ENCODE measurements at regions not wholly inside any gene's neighbourhood (a gene's known extent, or its start where the extent isn't known, plus 50 kb on each side); places are given as distances from the start of the nearest gene placed in this dataset.
A peak's percentile ranks its signal among the peaks of the same experiment; 100 is the strongest.

- no peak for DNase-seq
Observed at GRCh38 chr13:22198001-22198400, 527.1 kb downstream of the FGF9 start.

GRCh38 chr13:22198641-22199217, 527.9 kb downstream of the FGF9 start:
- DNase-seq, result no peak

- DNase-seq, result no peak
Observed at GRCh38 chr13:22200440-22200839, 529.6 kb downstream of the FGF9 start.

- no peak for DNase-seq
Observed at GRCh38 chr13:22201375-22201925, 530.6 kb downstream of the FGF9 start.

- no peak for DNase-seq
Observed at GRCh38 chr13:22210134-22210930, 539.5 kb downstream of the FGF9 start.

GRCh38 chr13:22211876-22212275, 541.0 kb downstream of the FGF9 start:
- DNase-seq, result no peak

- no peak for DNase-seq
Observed at GRCh38 chr13:22212576-22212975, 541.7 kb downstream of the FGF9 start.

GRCh38 chr13:22214184-22214583, 543.3 kb downstream of the FGF9 start:
- peak in 2 of 6 experiments; percentile 25 to 34 for DNase-seq

GRCh38 chr13:22218797-22219196, 547.9 kb downstream of the FGF9 start:
- DNase-seq, result no peak

- no peak for DNase-seq
Observed at GRCh38 chr13:22219709-22220108, 548.8 kb downstream of the FGF9 start.

GRCh38 chr13:22220151-22221135, 549.6 kb downstream of the FGF9 start:
- no peak for DNase-seq

- DNase-seq, result no peak
Observed at GRCh38 chr13:22223411-22223810, 552.5 kb downstream of the FGF9 start.

GRCh38 chr13:22226086-22226485, 555.2 kb downstream of the FGF9 start:
- DNase-seq, result no peak

GRCh38 chr13:22227895-22228294, 557.0 kb downstream of the FGF9 start:
- no peak for DNase-seq

- DNase-seq, result no peak
Observed at GRCh38 chr13:22229916-22230315, 559.0 kb downstream of the FGF9 start.

GRCh38 chr13:22232186-22232585, 561.3 kb downstream of the FGF9 start:
- no peak for DNase-seq

- no peak for DNase-seq
Observed at GRCh38 chr13:22235285-22235949, 564.5 kb downstream of the FGF9 start.

- DNase-seq, result no peak
Observed at GRCh38 chr13:22235950-22236290, 565.0 kb downstream of the FGF9 start.

- DNase-seq, result no peak
Observed at GRCh38 chr13:22238269-22238668, 567.4 kb downstream of the FGF9 start.

- no peak for DNase-seq
Observed at GRCh38 chr13:22240716-22241115, 569.8 kb downstream of the FGF9 start.

- DNase-seq, result no peak
Observed at GRCh38 chr13:22243469-22244163, 572.7 kb downstream of the FGF9 start.

GRCh38 chr13:22252281-22252830, 581.5 kb downstream of the FGF9 start:
- DNase-seq, result no peak
